Erythroblast (primary cell): ENCODE measurements at regions not wholly inside any gene's neighbourhood (a gene's known extent, or its start where the extent isn't known, plus 50 kb on each side); places are given as distances from the start of the nearest gene placed in this dataset.

Experiments
- DNase-seq, 2 experiments: peaks; one replicate each; lab custom pipeline; 2025; lab: John Stamatoyannopoulos, UW
- GATA1 ChIP-seq: IDR thresholded peaks from 2 replicates; pipeline ENCODE4 v1.6.1; 2011; ENCODE audit warnings: low read depth, mild to moderate bottlenecking, control low read depth, low read length, moderate library complexity
- POLR2A ChIP-seq: IDR thresholded peaks from 2 replicates; pipeline ENCODE4 v1.6.1; 2011; ENCODE audit warnings: mild to moderate bottlenecking, low read length

DNA sequence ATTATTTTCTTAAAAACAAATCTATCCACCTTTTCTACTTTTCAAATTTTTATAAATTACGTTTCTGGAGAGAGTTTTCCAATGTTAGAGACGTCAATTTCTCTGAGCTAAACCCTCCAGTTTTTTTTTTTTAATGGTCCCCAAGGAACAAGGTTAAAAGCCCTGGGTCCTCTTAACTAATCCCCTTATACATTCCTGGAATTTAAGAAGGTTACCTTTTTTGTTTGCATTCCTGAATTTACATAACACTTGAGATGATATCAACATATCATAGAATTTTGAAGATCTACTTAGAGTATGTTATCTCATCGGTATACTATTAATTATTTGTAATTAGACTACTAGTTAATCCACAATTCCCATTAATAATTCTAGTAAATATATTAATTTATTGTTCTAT is 662.2 kb upstream of the LRFN5 start:
- DNase-seq: no peak
- TF ChIP-seq GATA1 (no peak), POLR2A (no peak)

DNA sequence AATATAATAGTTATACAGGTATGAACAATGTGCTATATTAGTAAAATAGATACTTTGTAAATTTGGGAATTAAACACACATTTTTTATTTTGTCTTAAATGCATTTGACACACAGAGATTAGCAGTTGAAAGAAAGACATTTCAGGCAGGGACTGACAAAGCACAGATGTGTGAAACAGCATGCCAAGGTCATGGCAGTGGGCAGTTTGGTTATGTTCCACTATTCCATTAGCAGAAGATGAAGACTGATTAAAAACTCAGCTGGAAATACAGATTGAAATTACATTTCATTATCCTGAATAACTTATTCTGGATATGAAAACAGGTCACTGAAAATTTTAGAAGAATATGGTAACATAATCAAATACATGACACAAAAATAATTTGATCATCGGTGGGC is 669.8 kb upstream of the LRFN5 start:
- DNase-seq: no peak
- TF ChIP-seq GATA1: no peak
- no peak for TF ChIP-seq POLR2A

DNA sequence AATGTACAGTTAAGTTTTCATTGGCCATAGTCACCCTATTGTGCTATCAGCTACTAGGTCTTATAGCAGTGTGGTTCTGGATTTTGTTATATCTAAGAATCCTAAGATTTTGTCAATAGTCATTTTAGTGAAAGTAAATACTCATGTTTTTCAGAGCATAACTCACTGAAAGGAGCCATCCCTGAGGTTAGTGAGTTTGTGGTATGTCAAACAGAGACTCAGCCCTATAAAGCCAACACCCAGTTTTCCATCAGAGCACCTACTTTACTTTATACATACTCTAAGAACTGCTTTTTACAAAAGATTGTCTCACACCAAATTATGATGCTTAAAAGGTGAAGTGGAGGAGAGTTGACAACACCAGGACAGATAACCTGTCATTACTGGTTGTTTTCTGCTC is 686.3 kb upstream of the LRFN5 start:
- no peak for DNase-seq
- TF ChIP-seq POLR2A (no peak), GATA1 (no peak)

DNA sequence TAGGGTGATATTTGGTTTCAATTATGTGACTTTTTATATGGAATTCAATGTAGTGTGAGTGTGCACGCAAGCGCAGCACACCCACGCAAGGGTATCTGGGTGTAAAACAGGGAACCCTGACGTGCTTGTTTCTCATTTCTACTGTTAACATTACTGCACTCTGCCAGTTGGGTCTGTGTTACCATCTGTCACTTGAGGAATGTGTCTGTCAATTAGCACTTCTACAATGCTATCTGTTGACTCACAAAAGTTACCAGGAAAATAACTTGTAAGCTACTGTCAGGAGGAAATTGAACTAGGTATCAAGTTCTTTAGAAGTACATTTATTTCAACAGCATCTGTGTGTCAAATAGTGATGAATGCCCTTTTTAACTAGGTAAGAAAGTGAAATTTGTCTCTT is 695.5 kb upstream of the LRFN5 start:
- no peak for DNase-seq

DNA sequence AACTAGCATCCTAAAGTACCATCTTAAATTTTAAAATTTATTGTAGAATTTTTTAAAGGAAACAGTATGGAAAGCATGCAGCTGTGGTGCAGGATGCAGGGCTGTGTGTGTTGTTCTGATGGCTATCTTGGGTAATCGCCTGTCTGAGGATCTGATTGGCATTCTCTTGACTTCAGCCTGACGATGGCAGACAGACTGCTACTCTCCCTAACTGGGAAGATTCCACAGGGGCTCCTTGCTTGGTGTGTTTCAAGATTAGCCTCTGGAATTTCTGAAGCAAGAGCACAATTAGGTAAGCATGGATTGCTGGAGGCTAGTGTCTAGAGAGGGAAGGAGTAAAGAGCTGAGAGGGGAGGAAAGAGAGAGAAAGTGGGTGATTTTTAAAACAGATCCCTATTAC is 696.8 kb upstream of the LRFN5 start:
- TF ChIP-seq POLR2A (no peak), GATA1 (no peak)
- DNase-seq: no peak

More for the DNA sequence above, 695.5 kb upstream of the LRFN5 start:
- TF ChIP-seq POLR2A (no peak), GATA1 (no peak)

DNA sequence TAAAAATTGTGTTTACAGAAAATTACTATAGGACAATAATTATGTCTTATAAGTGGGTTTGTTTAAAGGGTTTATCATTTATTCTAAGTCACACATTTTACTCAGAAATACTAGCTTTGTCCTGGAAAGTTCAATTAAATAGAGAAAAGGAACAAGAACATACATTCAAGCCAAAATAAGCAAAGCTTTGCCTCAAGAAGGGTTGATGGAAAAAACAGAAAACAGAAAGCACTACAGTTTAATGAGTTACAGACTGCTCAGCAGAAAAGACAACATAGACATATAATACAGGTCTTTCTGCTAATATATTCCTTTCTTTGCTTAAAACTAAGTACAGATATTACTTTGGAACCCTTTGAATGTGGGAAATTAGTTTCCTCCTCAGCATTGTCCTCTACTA is 703.0 kb upstream of the LRFN5 start:
- DNase-seq: no peak
- no peak for TF ChIP-seq GATA1
- TF ChIP-seq POLR2A: no peak

DNA sequence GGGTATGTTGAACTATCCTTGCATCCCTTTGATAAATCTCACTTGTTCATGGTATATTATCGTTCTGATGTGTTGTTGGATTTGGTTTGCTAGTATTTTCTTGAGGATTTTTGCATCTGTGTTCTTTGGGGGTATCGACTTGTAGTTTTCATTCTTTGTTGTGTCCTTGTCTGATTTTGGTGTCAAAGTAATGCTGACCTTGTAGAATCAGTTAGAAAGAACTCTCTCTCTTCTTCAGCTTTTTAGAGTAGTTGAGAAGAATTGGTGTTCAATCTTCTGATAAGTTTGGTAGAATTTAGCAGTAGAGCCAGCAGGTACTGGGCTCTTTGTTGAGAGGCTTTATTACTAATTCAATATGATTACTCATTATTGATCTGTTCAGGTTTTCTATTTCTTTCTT is 707.2 kb upstream of the LRFN5 start:
- TF ChIP-seq GATA1 (no peak), POLR2A (no peak)
- no peak for DNase-seq

DNA sequence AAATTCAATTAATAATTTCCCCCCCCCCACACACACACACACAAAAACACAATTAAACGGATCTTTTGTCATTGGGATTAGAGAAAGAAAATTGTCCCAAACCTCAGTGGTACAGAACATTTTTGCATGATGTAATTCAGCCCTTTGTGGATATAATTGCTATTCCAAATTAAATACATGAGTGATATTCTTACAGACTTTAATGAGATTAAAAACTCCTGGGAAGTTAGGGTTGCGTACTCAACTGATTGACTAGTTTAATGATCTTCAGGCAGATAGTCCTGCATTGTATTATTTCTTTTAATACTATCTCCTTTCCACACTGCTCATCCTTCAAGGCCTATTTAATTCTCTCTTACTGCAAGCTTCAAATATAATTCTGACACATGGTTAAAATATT is 711.8 kb upstream of the LRFN5 start:
- TF ChIP-seq POLR2A: no peak
- TF ChIP-seq GATA1: no peak
- DNase-seq: no peak

DNA sequence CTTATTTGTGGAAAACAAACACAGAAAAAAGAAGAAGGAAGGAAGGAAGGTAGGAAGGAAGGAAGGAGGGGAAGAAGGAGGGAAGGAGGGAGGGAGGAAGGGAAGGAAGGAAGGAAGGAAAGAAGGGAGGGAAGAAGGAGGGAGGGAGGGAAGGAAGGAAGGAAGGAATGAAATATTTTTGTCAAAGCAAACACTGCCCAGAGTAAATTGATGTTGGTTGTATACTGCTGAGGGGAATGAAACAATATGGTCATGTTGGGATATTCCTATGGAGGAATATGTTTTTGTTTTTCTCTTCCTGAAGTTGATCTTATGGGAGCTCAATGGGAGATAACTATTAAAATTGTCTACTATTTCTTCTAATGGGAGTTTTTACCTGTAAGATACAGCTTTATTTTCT is 717.5 kb upstream of the LRFN5 start:
- TF ChIP-seq GATA1: no peak
- no peak for TF ChIP-seq POLR2A
- DNase-seq: no peak

DNA sequence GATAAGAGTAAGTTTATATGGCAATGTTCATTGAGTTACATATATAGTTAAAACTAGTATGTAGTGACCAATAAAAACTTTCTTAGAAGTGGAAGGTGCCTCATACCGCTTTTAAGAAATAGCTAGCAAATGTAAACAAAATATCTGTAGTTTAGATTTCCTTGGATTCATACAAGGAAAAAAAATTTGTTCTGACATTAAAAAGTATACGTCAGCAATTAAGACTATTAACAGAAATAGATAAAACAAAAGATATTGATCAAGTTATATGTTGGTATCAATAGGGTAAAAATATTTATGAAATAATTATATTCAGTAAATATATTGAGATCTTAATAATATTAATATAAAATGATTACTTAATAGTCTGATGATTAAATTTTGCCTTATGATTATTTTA is 718.8 kb upstream of the LRFN5 start:
- no peak for DNase-seq
- TF ChIP-seq POLR2A: no peak

DNA sequence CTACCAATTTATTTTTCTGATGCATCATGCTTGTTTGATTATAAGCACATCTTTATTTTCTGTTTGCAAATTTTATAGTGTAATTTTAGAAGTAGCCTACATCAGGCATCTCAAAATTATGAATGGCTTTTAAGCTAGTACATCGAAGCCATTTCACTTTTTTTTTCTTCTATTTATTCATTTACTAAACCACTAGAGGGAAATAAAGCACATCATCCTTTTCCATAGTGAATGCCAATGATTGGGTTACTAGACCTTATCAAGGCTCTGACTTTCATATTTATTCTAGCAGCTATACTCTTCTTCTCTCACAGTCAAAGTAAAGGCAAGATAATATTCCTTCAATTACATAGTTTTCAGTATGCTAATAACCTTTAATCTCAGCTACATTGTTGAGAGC is 736.4 kb upstream of the LRFN5 start:
- no peak for TF ChIP-seq GATA1
- no peak for TF ChIP-seq POLR2A

DNA sequence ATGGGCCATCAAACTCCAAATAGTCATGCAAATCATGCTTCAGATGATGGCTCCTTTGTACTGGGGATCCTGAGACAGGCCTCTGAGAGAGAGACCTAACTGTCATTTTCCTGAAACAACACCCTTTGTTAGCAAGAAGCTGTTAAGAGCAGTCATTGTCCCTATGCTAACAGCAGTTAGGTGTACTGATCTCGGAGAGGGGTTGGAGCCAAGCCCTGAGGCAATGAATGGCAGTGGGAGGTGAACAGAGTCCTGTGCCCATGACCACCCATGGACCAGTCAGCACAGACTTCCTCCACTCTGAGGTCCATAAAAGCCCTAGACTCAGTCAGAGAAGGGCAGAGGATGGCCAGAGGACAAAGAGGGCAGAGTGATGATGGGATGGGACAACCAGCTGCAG is 747.6 kb upstream of the LRFN5 start:
- no peak for TF ChIP-seq GATA1
- no peak for TF ChIP-seq POLR2A
- DNase-seq: no peak

More for the DNA sequence above, 736.4 kb upstream of the LRFN5 start:
- no peak for DNase-seq

DNA sequence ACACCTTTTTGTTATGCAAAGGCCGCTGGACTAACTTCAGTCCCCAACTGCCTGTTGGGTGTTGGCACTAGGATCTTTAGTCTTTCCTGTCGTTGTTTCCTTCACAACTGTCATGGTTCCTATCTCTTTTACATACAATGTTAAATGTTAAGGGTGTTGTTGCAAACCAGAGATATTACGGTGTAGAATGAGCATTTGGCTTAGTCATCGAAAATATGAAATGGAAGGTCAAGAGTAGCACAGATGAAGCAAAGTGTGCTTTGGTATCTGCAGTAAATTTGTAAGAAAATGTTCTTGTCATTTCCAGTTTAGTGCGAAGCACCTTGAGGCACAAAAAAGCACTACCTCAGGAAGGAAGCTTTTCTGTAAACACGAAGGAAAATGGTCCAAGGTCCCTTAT is 751.3 kb upstream of the LRFN5 start:
- TF ChIP-seq GATA1 (no peak), POLR2A (no peak)
- no peak for DNase-seq

DNA sequence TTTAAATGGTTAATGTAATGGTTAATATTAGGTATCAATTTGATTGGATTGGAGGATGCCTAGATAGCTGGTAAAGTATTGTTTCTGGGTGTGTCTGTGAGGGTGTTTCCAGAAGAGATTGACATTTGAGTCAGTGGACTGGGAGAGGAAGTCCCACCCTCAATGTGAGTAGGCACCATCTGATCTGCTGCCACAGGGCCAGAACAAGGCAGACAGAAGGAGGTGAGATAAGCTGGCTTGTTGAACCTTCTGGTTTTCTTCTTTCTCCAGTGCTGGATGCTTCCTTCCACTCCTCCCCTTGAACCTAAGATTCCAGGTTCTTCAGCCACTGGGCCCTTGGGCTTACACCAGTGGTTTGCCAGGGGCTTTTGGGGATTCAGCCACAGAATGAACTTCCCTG is 756.5 kb upstream of the LRFN5 start:
- no peak for DNase-seq
- TF ChIP-seq POLR2A (no peak), GATA1 (no peak)

DNA sequence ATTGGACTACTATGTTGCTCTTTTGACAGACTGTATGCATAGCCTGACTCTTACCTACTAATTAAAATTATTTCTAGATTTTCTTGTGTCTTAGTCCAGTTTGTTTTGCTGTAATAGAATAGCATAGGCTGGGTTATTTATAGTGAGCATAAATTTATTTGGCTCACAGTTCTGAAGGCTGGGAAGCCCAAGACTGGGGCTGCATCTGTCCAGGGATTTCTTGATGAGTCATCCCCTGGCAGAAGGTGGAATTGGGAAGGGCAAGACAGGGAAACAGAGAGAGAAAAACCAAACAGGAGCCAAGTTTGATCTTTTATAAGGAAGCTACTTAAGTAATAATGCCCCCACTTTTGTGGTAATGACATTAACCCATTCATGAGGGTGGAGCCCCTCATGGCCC is 759.2 kb upstream of the LRFN5 start:
- TF ChIP-seq GATA1 (no peak), POLR2A (no peak)
- DNase-seq: no peak

DNA sequence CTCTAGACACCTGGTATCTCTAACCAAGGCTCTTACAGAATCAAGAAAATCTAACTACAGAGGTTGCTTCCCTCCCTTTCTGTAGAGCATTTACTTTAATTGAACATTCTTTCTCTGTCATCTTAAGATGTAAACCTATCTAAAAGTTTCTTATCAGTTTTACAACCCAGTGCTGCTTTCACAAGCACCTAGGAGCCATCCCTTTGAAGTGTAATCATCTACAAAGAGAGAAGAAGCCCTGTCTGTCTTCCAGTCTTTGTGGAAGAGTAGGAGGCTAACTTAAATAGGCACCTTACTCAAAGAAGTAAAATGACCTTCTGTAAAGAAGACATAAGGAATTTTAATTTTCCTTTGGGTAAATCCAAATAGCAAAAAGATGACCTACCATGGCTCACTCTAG is 763.9 kb upstream of the LRFN5 start:
- TF ChIP-seq POLR2A: no peak
- no peak for TF ChIP-seq GATA1
- DNase-seq: no peak

DNA sequence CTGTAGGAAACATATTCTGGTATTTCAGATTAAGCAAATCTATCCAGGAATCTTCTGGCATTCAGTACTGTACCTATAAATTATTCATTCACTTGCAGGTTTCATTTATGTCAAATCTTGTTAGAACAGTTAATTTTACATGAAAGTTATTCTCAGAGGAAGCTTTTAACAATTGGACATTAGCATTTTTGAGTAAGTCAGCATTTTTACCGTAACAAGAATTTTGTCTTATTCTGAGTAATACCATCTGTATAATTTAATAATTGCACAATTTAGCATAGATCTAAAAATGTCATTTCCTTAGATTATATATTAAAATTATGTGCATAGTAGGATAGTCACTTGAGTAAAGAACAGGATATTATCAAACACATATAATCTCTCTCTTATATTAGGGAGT is 764.8 kb upstream of the LRFN5 start:
- no peak for DNase-seq
- TF ChIP-seq GATA1 (no peak), POLR2A (no peak)
